Sigmoid colon (tissue), 4 donors: ENCODE measurements at regions not wholly inside any gene's neighbourhood (a gene's known extent, or its start where the extent isn't known, plus 50 kb on each side); places are given as distances from the start of the nearest gene placed in this dataset.

ENCODE experiments used
- CTCF ChIP-seq, 4 experiments: fragments of 450-650 bp in 3 of 4; fragments of 200-600 bp in 1 of 4; IDR thresholded peaks; one replicate each; pipeline ENCODE4 v1.5.1; 2016 to 2019; ENCODE audit warnings: antibody characterized with exemption in 4 of 4, mild to moderate bottlenecking in 3 of 4, moderate library complexity in 2 of 4
- EP300 ChIP-seq, 4 donors: sonication (generic); formaldehyde crosslinking; IDR thresholded peaks; one replicate each; pipeline ENCODE4 v1.6.1; 2017; ENCODE audit warnings: antibody characterized with exemption in 4 of 4
- POLR2A ChIP-seq, 2 donors: fragments of 450-650 bp; IDR thresholded peaks; one replicate each; pipeline ENCODE4 v1.6.1; 2016; ENCODE audit warnings: antibody characterized with exemption in 2 of 2, mild to moderate bottlenecking in 2 of 2, moderate library complexity in 2 of 2

- TF ChIP-seq CTCF (IDR thresholded peaks at IDR 0.05): no peak
- no peak for TF ChIP-seq POLR2A (IDR thresholded peaks at IDR 0.05)
- no peak for TF ChIP-seq EP300 (IDR thresholded peaks at IDR 0.05)
Observed at GRCh38 chr2:219820767-219821166, 193.3 kb downstream of the SLC4A3 start.
